SH-SY5Y (cell line): ENCODE measurements at regions not wholly inside any gene's neighbourhood (a gene's known extent, or its start where the extent isn't known, plus 50 kb on each side); places are given as distances from the start of the nearest gene placed in this dataset.

ENCODE experiments used
- GATA2 ChIP-seq: IDR thresholded peaks from 2 replicates; pipeline ENCODE4 v1.6.1; 2011; ENCODE audit warnings: mild to moderate bottlenecking, low read depth, low read length
- GATA3 ChIP-seq: IDR thresholded peaks from 2 replicates; pipeline ENCODE4 v1.6.1; 2011; ENCODE audit warnings: low read depth, mild to moderate bottlenecking, low read length, moderate library complexity

- TF ChIP-seq GATA2 (no peak), GATA3 (no peak)
Observed at GRCh38 chr2:225140723-225141122, 98.5 kb upstream of the DOCK10 start.
